NB4 (cell line): ENCODE measurements at regions not wholly inside any gene's neighbourhood (a gene's known extent, or its start where the extent isn't known, plus 50 kb on each side); places are given as distances from the start of the nearest gene placed in this dataset.

Experiments used
- DNase-seq: peaks from one replicate; pipeline ENCODE4 v3.0.0; 2010; ENCODE audit warnings: low read depth
- H3K4me3 ChIP-seq: one replicate; pipeline ENCODE4 v1.5.1; 2011; ENCODE audit warnings: mild to moderate bottlenecking, low read depth, low read length, moderate library complexity
- CTCF ChIP-seq: IDR thresholded peaks from one replicate; pipeline ENCODE4 v1.5.1; 2012; ENCODE audit warnings: low read depth, low read length
- MYC ChIP-seq: IDR thresholded peaks from 2 replicates; pipeline ENCODE4 v1.6.1; 2011; ENCODE audit warnings: low read depth, low read length
- POLR2A ChIP-seq: IDR thresholded peaks from 2 replicates; pipeline ENCODE4 v1.6.1; 2011; ENCODE audit warnings: mild to moderate bottlenecking; ENCODE audit not compliant: insufficient read length; ENCODE audit errors: extremely low read depth
- TF ChIP-seq, protein P1 (sequence below): IDR thresholded peaks from 2 replicates; pipeline ENCODE4 v1.6.1; 2011; ENCODE audit warnings: low read depth, low read length

DNA sequence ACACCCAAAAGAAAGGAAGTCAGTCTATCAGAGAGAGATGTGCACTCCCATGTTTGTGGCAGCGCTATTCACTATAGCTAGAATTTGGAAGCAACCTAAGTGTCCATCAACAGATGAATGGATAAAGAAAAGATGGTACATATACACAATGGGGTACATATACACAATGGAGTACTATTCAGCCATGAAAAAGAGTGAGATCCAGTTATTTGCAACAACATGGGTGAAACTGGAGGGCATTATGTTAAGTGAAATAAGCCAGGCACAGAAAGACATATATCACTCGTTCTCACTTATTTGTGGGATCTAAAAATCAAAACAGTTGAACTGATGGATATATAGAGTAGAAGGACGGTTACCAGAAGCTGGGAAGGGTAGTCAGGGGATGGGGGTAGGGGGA, 99.9 kb upstream of the ZNF516 start:
- no peak for DNase-seq
- H3K4me3 ChIP-seq: no peak overlapping the region
- TF ChIP-seq POLR2A (no peak), MYC (no peak), CTCF (no peak)
- TF ChIP-seq, protein P1, sequence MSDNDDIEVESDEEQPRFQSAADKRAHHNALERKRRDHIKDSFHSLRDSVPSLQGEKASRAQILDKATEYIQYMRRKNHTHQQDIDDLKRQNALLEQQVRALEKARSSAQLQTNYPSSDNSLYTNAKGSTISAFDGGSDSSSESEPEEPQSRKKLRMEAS: no peak

DNA sequence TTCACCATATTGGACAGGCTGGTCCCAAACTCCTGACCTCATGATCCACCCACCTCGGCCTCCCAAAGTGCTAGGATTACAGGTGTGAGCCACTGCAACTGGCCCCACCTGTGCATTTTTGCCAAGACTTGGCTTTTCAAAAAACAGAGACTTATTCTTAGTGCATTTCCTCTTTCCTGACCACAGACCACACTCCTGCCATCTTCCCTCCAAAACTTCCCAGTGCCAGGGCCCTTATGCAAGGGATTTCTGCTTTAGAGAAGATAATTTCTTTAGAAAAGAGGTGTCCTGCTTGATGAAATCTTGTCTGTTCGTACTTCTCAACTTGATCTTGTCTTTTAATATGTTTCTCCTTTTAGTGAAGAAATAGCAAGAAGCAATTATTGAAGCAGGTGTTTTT, 98.8 kb upstream of the ZNF516 start:
- H3K4me3 ChIP-seq: no peak overlapping the region
- TF ChIP-seq CTCF (no peak), POLR2A (no peak), MYC (no peak)
- TF ChIP-seq, protein P1: no peak
- peak; percentile 51 for DNase-seq

DNA sequence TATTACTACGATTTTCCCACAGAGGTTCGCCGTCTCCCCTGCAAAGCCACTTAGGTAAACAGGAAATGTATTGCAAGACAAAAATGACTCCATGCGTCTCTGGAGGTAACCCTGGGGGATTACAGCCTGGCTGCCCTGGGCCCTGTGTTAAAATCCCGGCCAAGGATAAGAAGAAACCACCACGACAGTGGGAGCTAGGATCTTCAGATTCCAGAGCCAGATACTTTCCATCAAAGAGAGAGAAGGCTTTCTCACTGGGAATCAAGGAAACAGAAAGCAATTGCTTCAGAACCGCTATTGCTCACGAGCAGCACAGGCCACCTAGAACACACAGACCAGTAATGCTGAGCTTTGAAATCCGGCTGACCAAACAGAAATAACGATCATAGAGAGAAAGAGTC, 97.9 kb upstream of the ZNF516 start:
- peak; percentile 36 for DNase-seq
- TF ChIP-seq, protein P1: no peak
- TF ChIP-seq MYC (no peak), POLR2A (no peak), CTCF (no peak)

GRCh38 chr18:76592096-76592495, 97.1 kb upstream of the ZNF516 start:
- TF ChIP-seq CTCF: no peak
- no peak for TF ChIP-seq POLR2A
- TF ChIP-seq MYC: no peak
- TF ChIP-seq, protein P1: no peak
- H3K4me3 ChIP-seq: no peak overlapping the region
- DNase-seq: no peak

More for the DNA sequence above, 97.9 kb upstream of the ZNF516 start:
- H3K4me3 ChIP-seq: no peak overlapping the region

GRCh38 chr18:76589866-76590265, 94.8 kb upstream of the ZNF516 start:
- DNase-seq: no peak
- TF ChIP-seq, protein P1: no peak
- TF ChIP-seq POLR2A: no peak
- TF ChIP-seq MYC: no peak
- TF ChIP-seq CTCF: no peak
- no peak overlapping the region for H3K4me3 ChIP-seq

GRCh38 chr18:76589316-76589715, 94.3 kb upstream of the ZNF516 start:
- no peak for DNase-seq
- peak overlapping the region; percentile 37 for H3K4me3 ChIP-seq
- TF ChIP-seq POLR2A: no peak
- TF ChIP-seq, protein P1: no peak
- TF ChIP-seq MYC: no peak
- no peak for TF ChIP-seq CTCF
